ENCODE measurements at regions not wholly inside any gene's neighbourhood (a gene's known extent, or its start where the extent isn't known, plus 50 kb on each side); places are given as distances from the start of the nearest gene placed in this dataset.
"Not testable (repeated sequence)": the region's sequence is repeated elsewhere in the genome, so short reads cannot be mapped to it uniquely, and the experiment has no call there.

DNA sequence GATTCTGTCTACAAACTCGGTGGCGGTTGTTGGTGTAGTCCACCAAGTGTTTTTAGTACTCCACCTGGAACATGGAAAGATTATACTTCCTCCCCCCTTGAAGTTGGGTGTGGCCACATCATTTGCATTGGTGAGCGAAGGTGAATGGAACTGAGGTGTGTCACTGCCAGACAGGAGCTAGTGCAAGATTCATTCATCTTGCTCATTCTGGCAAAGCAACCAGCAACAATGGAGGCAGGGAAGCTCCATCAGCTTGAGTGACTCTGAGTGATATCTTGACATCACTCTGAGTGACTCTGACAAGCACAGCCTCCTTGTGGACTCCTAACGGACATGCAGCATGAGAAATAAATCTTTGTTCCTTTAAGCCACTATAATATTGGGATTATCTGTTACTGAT lies 54.7 kb upstream of the SLC1A4 start:
- no peak for DNase-seq
- no peak overlapping the region for H3K4me3 ChIP-seq
- no peak for ATAC-seq
- TF ChIP-seq, protein P1, sequence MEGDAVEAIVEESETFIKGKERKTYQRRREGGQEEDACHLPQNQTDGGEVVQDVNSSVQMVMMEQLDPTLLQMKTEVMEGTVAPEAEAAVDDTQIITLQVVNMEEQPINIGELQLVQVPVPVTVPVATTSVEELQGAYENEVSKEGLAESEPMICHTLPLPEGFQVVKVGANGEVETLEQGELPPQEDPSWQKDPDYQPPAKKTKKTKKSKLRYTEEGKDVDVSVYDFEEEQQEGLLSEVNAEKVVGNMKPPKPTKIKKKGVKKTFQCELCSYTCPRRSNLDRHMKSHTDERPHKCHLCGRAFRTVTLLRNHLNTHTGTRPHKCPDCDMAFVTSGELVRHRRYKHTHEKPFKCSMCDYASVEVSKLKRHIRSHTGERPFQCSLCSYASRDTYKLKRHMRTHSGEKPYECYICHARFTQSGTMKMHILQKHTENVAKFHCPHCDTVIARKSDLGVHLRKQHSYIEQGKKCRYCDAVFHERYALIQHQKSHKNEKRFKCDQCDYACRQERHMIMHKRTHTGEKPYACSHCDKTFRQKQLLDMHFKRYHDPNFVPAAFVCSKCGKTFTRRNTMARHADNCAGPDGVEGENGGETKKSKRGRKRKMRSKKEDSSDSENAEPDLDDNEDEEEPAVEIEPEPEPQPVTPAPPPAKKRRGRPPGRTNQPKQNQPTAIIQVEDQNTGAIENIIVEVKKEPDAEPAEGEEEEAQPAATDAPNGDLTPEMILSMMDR (IDR thresholded peaks at IDR 0.05) = no peak
- intact Hi-C loops (cut with DNase I) = no loop called here
- H3K27ac ChIP-seq = no peak overlapping the region
- no peaks in the 10 kb centered on the region for H3K27me3 ChIP-seq
- no peak for FAIRE-seq
- no peaks in the 10 kb centered on the region for H3K36me3 ChIP-seq
- 85 to 89% methylated on average over 4 of the region's 4 CpGs for WGBS, 2 donors
- H3K4me1 ChIP-seq = no peaks in the 10 kb centered on the region
- H3K9me3 ChIP-seq = no peaks in the 10 kb centered on the region

DNA sequence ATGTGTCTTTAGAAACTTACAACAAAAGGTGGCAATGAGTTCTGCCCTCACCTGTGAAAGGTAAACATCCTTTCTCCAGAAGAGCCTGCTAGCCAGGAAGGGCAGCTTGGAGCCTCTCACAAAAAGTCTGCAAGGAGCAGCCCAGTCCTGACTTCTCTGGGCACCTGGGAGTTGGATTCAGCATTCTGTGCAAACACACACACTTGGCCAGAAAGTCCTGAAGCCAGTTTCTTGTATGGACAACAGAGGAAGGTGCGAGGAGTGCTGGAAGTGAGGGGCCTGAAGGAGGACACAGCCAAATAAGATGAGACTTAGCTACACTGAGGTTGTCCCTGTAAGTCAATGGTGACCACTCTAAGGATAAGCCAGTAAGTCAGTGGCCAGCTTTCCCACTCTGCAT lies 52.4 kb upstream of the SLC1A4 start:
- TF ChIP-seq, protein P1 (IDR thresholded peaks at IDR 0.05) = no peak
- intact Hi-C loops (cut with DNase I) = no loop called here
- Histone ChIP-seq H3K9me3 (no peaks in the 10 kb centered on the region), H3K4me1 (no peaks in the 10 kb centered on the region), H3K4me3 (no peak overlapping the region), H3K27me3 (no peaks in the 10 kb centered on the region), H3K27ac (no peak overlapping the region), H3K36me3 (no peaks in the 10 kb centered on the region)
- no peak for ATAC-seq
- no peak for FAIRE-seq
- WGBS, 2 donors = 96 to 98% methylated on average over 1 of the region's 1 CpG
- DNase-seq = no peak

DNA sequence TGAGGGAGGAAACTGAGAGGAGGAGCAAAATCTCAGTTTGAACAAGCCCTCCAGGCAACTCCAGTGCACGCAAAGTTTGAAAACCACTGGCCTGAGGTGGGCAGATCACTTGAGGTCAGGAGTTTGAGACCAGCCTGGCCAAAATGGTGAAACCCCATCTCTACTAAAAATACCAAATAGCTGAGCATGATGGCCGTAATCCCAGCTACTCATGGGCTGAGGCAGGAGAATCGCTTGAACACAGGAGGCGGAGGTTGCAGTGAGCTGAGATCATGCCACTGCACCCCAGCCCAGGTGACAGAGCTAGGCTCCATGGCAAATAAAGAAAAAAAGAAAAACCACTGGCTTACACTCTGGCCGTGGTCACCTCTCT lies 51.9 kb upstream of the SLC1A4 start:
- H3K4me3 ChIP-seq; H3K27me3 ChIP-seq; H3K4me1 ChIP-seq; H3K36me3 ChIP-seq; intact Hi-C loops (cut with DNase I); FAIRE-seq; DNase-seq; H3K9me3 ChIP-seq: not testable (repeated sequence)
- ATAC-seq = peak in 1 of 4 donors; percentile 58
- H3K27ac ChIP-seq = peak overlapping the region in 2 of 4 donors; percentile 8 to 40
- WGBS, 2 donors = 62 to 69% methylated on average over 5 of the region's 5 CpGs

DNA sequence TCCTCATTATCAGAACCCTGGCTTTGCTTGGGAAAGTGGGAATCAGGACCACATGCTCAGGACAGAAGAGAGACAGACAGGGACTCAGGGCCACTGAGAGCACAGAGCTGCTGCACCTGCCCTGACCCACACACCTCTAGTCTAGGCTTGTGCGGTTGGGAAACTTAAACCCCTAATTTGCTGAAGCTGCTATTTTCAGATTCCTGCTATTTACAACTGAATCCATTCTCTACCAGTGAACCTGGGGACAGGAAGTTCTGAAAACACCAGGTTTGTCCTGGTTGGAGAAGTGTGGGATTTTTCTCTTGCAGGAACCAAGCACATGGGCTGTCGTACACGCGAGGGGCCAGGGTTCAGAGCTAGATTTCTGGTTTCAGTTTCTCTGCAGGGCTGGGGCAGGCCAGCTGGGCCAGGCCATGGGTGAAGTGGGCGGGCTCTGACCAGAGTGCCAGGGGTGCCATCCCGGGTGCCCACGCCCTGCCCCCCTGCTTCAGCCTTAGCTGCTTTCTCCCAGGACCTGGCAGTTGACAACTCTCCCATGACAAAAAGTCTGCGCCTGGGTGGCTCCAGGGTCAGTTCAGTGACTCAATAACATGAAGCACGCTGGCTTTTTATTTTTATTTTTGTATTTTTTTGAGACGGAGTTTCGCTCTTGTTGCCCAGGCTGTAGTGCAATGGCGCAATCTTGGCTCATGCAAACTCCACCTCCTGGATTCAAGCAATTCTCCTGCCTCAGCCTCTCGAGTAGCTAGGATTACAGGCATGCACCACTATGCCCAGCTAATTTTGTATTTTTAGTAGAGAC lies 51.3 kb upstream of the SLC1A4 start:
- ATAC-seq (peak; percentile 63 to 86 (median 80)), DNase-seq (peak in 4 of 6 donors; percentile 36 to 62 (median 44)), FAIRE-seq (no peak)
- H3K9me3 ChIP-seq = no peaks in the 10 kb centered on the region
- intact Hi-C loops (cut with DNase I) = no loop called here
- H3K36me3 ChIP-seq = no peaks in the 10 kb centered on the region
- WGBS, 2 donors = 64 to 65% methylated on average over 13 of the region's 13 CpGs
- no peaks in the 10 kb centered on the region for H3K27me3 ChIP-seq
- H3K27ac ChIP-seq = peak overlapping the region in 2 of 4 donors; percentile 8 to 40
- TF ChIP-seq, protein P1 (IDR thresholded peaks at IDR 0.05) = no peak
- peak overlapping the region in 1 of 4 donors; percentile 8 for H3K4me3 ChIP-seq
- no peaks in the 10 kb centered on the region for H3K4me1 ChIP-seq

DNA sequence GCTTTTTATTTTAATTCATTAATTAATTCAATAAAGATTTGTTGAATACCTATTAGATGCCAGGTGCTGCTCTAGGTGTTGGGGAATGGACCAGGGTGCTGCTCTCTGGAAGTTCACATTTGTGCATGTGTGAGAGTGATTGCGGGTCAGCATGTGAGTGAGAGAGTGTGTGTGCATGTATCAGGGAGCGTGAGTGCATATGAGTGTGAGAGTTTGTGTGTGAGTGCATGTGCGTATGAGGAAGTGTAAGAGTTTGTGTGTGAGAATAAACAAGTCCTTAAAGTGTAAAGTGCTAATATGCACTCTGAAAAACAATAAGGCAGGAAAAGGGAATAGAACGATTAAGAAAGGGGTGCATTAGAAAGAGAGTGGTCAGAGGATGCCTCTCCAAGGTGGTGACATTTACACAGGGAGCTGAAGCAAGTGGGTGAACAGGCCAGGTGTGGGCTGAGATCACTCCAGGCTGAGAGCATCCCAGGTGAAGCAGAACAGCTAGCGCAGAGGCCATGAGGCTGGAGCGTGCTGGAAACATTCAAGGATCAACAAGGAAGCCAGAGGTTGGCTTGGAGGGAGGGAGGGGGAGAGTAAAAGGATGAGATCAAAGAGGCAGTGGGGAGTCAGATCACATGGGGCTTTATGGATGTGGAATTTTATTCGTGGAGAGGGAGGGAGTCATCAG lies 50.5 kb upstream of the SLC1A4 start:
- intact Hi-C loops (cut with DNase I) = no loop called here
- FAIRE-seq (no peak), ATAC-seq (no peak), DNase-seq (no peak)
- no peaks in the 10 kb centered on the region for H3K9me3 ChIP-seq
- WGBS, 2 donors = 79% methylated on average over 7 of the region's 7 CpGs
- TF ChIP-seq, protein P1 (IDR thresholded peaks at IDR 0.05) = no peak
- H3K4me1 ChIP-seq = no peaks in the 10 kb centered on the region
- no peak overlapping the region for H3K4me3 ChIP-seq
- no peak overlapping the region for H3K27ac ChIP-seq
- no peaks in the 10 kb centered on the region for H3K27me3 ChIP-seq
- H3K36me3 ChIP-seq = no peaks in the 10 kb centered on the region

Data from pancreas (tissue), 10 donors.